SK-N-SH (cell line): ENCODE measurements at regions not wholly inside any gene's neighbourhood (a gene's known extent, or its start where the extent isn't known, plus 50 kb on each side); places are given as distances from the start of the nearest gene placed in this dataset.

Source experiments
- CTCF ChIA-PET: fragments of 300-600, 350-600 bp; formaldehyde crosslinking; extraction: SDS; loops from one replicate; lab custom pipeline; 2021; lab: Yijun Ruan, JAX
- POLR2A ChIA-PET: fragments of 350-600 bp; sonication (Branson Sonifier 250); formaldehyde crosslinking; extraction: SDS; loops from one replicate; lab custom pipeline; 2020; ENCODE audit warnings: antibody characterized with exemption, inconsistent platforms; lab: Yijun Ruan, JAX
- DNase-seq: peaks from one replicate; pipeline ENCODE4 v3.0.0; 2012
- H2AFZ ChIP-seq: fragments of 200-600 bp; sonication (generic); 2 replicates; pipeline ENCODE4 v1.8.1; 2016; ENCODE audit warnings: antibody characterized with exemption, mild to moderate bottlenecking, low read depth
- H3F3A ChIP-seq: fragments of 200-600 bp; sonication (generic); replicated peaks from 2 replicates; pipeline ENCODE3; 2016; ENCODE audit warnings: antibody characterized with exemption, mild to moderate bottlenecking; ENCODE audit not compliant: insufficient read depth
- H3K27ac ChIP-seq, 2 experiments: fragments of 200-500 bp in 1 of 2; fragments of 200-600 bp in 1 of 2; sonication (Bioruptor generic) in 1 of 2; sonication (generic), shearing (Covaris generic) in 1 of 2; 2 replicates each; pipeline versions ENCODE4 v1.5.1 to v1.6.1; 2014 to 2016; ENCODE audit warnings: low read depth in 2 of 2, inconsistent platforms in 1 of 2, low read length in 1 of 2, mild to moderate bottlenecking in 1 of 2, mixed read lengths in 1 of 2
- H3K27me3 ChIP-seq: fragments of 200-600 bp; sonication (generic), shearing (Covaris generic); 2 replicates; pipeline ENCODE4 v1.6.1; 2016; ENCODE audit warnings: mixed run types; ENCODE audit not compliant: insufficient read depth
- H3K36me3 ChIP-seq, 2 experiments: fragments of 200-500 bp in 1 of 2; fragments of 200-600 bp in 1 of 2; sonication (Bioruptor generic) in 1 of 2; sonication (generic) in 1 of 2; replicated peaks in 1 of 2; 2 replicates each; pipeline versions ENCODE3 to v1.5.1; 2014 to 2016; ENCODE audit warnings: low read length in 1 of 2, mild to moderate bottlenecking in 1 of 2; ENCODE audit not compliant: insufficient read depth in 2 of 2, control insufficient read depth in 1 of 2
- H3K4me1 ChIP-seq, 2 experiments: fragments of 200-500 bp in 1 of 2; fragments of 200-600 bp in 1 of 2; sonication (Bioruptor generic) in 1 of 2; sonication (generic), shearing (Covaris generic) in 1 of 2; 2 replicates each; pipeline versions ENCODE4 v1.5.1 to v1.6.1; 2014 to 2016; ENCODE audit warnings: low read depth in 1 of 2, low read length in 1 of 2, mixed run types in 1 of 2; ENCODE audit not compliant: insufficient read depth in 2 of 2, control insufficient read depth in 1 of 2
- H3K4me2 ChIP-seq: fragments of 200-600 bp; sonication (generic), shearing (Covaris generic); 2 replicates; pipeline ENCODE4 v1.6.1; 2017; ENCODE audit warnings: mixed run types
- H3K4me3 ChIP-seq, 2 experiments: fragments of 200-500 bp in 1 of 2; fragments of 200-600 bp in 1 of 2; sonication (Bioruptor generic) in 1 of 2; sonication (generic), shearing (Covaris generic) in 1 of 2; 2 replicates each; pipeline versions ENCODE4 v1.5.1 to v1.8.1; 2014 to 2016; ENCODE audit warnings: low read depth in 2 of 2, inconsistent platforms in 1 of 2, low read length in 1 of 2, mild to moderate bottlenecking in 1 of 2, mixed read lengths in 1 of 2, moderate library complexity in 1 of 2
- H3K79me2 ChIP-seq: fragments of 200-600 bp; sonication (generic); 2 replicates; pipeline ENCODE4 v1.8.1; 2017; ENCODE audit warnings: mild to moderate bottlenecking; ENCODE audit not compliant: insufficient read depth
- H3K9ac ChIP-seq: fragments of 200-600 bp; sonication (generic); 2 replicates; pipeline ENCODE4 v1.6.1; 2017; ENCODE audit warnings: mixed run types
- H3K9me2 ChIP-seq: fragments of 200-600 bp; sonication (generic); 2 replicates; pipeline ENCODE4 v1.6.1; 2017; ENCODE audit warnings: mixed run types
- H3K9me3 ChIP-seq: fragments of 200-600 bp; sonication (generic); 2 replicates; pipeline ENCODE4 v1.6.1; 2017; ENCODE audit warnings: mixed run types, mild to moderate bottlenecking, moderate library complexity
- H4K20me1 ChIP-seq: fragments of 200-600 bp; sonication (generic); 2 replicates; pipeline ENCODE4 v1.6.1; 2017; ENCODE audit warnings: mild to moderate bottlenecking, mixed run types; ENCODE audit not compliant: insufficient read depth
- EP300 ChIP-seq, 2 experiments: IDR thresholded peaks; 2 replicates each; pipeline versions ENCODE4 v1.4.0 to v1.6.1; 2012; ENCODE audit warnings: borderline replicate concordance in 1 of 2, low read depth in 1 of 2, low read length in 1 of 2
- FOSL2 ChIP-seq: IDR thresholded peaks from 2 replicates; pipeline ENCODE4 v1.4.0; 2012; ENCODE audit warnings: low read depth, mild to moderate bottlenecking, moderate library complexity, borderline replicate concordance
- JUND ChIP-seq: IDR thresholded peaks from 2 replicates; pipeline ENCODE4 v1.4.0; 2012
- NRF1 ChIP-seq: IDR thresholded peaks from 2 replicates; pipeline ENCODE4 v1.6.1; 2012; ENCODE audit warnings: low read depth, mild to moderate bottlenecking, low read length
- POLR2AphosphoS5 ChIP-seq: IDR thresholded peaks from 2 replicates; pipeline ENCODE4 v1.6.1; 2012; ENCODE audit warnings: low read depth, low read length
- RCOR1 ChIP-seq: fragments of 150-350 bp; IDR thresholded peaks from 2 replicates; pipeline ENCODE4 v1.6.1; 2017; ENCODE audit warnings: antibody characterized with exemption, low read length
- RXRA ChIP-seq: IDR thresholded peaks from 2 replicates; pipeline ENCODE4 v1.4.0; 2012; ENCODE audit warnings: low read depth, mild to moderate bottlenecking, borderline replicate concordance
- SMC3 ChIP-seq: IDR thresholded peaks from 2 replicates; pipeline ENCODE4 v1.6.1; 2012; ENCODE audit warnings: low read depth, low read length, improper control_type of control experiment
- TCF12 ChIP-seq: IDR thresholded peaks from 2 replicates; pipeline ENCODE4 v1.4.0; 2012
- TEAD4 ChIP-seq: IDR thresholded peaks from 2 replicates; pipeline ENCODE4 v1.4.0; 2012; ENCODE audit warnings: mild to moderate bottlenecking, borderline replicate concordance; ENCODE audit not compliant: insufficient read depth
- WGBS: methylation state at CpG from one replicate; pipeline ENCODE4 v1.1.6; 2017; ENCODE audit warnings: low lambda C conversion rate; 5-methylcytosine and 5-hydroxymethylcytosine counted together
- TF ChIP-seq, protein P1 (sequence below): fragments of 150-350 bp; IDR thresholded peaks from 2 replicates; pipeline ENCODE4 v1.6.1; 2016; ENCODE audit warnings: mild to moderate bottlenecking, low read depth, low read length
- TF ChIP-seq, protein P2 (sequence below): fragments of 200-600 bp; sonication (generic); IDR thresholded peaks from 2 replicates; pipeline ENCODE4 v1.6.1; 2017; ENCODE audit warnings: antibody characterized with exemption, mild to moderate bottlenecking, moderate library complexity
- TF ChIP-seq, protein P3 (sequence below): fragments of 150-350 bp; IDR thresholded peaks from 2 replicates; pipeline ENCODE4 v1.6.1; 2017; ENCODE audit warnings: antibody characterized with exemption, low read length, low read depth, borderline replicate concordance
- TF ChIP-seq, protein P4 (sequence below): IDR thresholded peaks from 2 replicates; pipeline ENCODE4 v1.4.0; 2012; ENCODE audit warnings: low read depth

DNA sequence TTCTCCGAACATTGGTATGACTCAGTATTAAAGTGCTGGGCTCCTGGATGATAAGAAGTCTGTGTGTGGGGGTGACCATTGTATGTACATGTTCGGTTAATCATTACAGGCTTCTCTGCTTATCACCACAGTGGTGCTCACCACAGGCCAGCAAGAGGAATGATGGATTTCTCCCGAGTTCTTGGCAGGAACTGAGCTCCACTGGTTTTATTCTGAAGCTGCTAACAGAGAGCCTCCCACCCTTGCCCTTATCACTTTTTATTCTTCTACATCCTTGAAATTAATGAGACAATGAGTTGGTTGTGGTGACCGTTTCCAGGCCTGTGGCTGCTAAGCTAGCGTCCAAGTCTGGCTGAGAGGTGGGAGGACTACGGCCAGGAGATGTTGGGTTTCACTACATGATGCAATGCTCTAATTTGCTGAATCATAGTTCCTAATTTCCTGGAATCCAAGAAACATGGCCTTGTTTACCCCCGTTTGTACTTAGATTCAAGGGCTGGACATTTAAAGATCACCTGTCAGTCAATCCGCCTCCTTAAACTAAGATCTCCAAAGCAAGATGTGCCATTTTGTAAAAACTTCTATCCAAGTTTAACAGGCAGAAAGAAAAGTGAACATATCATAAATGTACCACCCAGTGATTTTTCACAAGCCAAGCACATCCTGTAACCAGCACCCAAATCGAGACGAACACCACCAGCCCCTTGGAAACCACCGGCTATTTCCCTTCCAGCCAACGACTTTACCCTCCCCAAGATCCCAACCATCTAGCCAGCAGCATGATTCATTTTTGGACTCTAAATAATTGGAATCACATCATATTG is 172.5 kb downstream of the FOXA2 start:
- 1% methylated on average over 12 of the region's 12 CpGs for WGBS
- Histone ChIP-seq H4K20me1 (no peaks in the 10 kb centered on the region), H3K27ac (no peak overlapping the region), H3K27me3 (peaks cover 15% of the 10 kb centered on the region; the same call in 1 of the 2 replicates), H3K79me2 (no peaks in the 10 kb centered on the region), H3K36me3 (no peaks in the 10 kb centered on the region), H3F3A (no peaks in the 10 kb centered on the region), H3K9me2 (no peaks in the 10 kb centered on the region), H3K9ac (no peak overlapping the region), H3K4me1 (no peaks in the 10 kb centered on the region), H3K9me3 (no peaks in the 10 kb centered on the region), H3K4me3 (no peak overlapping the region), H3K4me2 (no peak overlapping the region), H2AFZ (no peak overlapping the region)
- TF ChIP-seq, protein P1, sequence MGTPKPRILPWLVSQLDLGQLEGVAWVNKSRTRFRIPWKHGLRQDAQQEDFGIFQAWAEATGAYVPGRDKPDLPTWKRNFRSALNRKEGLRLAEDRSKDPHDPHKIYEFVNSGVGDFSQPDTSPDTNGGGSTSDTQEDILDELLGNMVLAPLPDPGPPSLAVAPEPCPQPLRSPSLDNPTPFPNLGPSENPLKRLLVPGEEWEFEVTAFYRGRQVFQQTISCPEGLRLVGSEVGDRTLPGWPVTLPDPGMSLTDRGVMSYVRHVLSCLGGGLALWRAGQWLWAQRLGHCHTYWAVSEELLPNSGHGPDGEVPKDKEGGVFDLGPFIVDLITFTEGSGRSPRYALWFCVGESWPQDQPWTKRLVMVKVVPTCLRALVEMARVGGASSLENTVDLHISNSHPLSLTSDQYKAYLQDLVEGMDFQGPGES = no peak
- TF ChIP-seq SMC3 (no peak), JUND (no peak), POLR2AphosphoS5 (no peak), RCOR1 (no peak), EP300 (IDR thresholded peaks at IDR 0.05; ENCODE audit: borderline replicate concordance in 1 of 2, low read depth in 1 of 2, low read length in 1 of 2) (no peak), TEAD4 (no peak), NRF1 (no peak), RXRA (no peak), FOSL2 (no peak), TCF12 (no peak)
- TF ChIP-seq, protein P2, sequence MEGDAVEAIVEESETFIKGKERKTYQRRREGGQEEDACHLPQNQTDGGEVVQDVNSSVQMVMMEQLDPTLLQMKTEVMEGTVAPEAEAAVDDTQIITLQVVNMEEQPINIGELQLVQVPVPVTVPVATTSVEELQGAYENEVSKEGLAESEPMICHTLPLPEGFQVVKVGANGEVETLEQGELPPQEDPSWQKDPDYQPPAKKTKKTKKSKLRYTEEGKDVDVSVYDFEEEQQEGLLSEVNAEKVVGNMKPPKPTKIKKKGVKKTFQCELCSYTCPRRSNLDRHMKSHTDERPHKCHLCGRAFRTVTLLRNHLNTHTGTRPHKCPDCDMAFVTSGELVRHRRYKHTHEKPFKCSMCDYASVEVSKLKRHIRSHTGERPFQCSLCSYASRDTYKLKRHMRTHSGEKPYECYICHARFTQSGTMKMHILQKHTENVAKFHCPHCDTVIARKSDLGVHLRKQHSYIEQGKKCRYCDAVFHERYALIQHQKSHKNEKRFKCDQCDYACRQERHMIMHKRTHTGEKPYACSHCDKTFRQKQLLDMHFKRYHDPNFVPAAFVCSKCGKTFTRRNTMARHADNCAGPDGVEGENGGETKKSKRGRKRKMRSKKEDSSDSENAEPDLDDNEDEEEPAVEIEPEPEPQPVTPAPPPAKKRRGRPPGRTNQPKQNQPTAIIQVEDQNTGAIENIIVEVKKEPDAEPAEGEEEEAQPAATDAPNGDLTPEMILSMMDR = no peak
- TF ChIP-seq, protein P3, sequence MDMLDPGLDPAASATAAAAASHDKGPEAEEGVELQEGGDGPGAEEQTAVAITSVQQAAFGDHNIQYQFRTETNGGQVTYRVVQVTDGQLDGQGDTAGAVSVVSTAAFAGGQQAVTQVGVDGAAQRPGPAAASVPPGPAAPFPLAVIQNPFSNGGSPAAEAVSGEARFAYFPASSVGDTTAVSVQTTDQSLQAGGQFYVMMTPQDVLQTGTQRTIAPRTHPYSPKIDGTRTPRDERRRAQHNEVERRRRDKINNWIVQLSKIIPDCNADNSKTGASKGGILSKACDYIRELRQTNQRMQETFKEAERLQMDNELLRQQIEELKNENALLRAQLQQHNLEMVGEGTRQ = no peak
- TF ChIP-seq, protein P4, sequence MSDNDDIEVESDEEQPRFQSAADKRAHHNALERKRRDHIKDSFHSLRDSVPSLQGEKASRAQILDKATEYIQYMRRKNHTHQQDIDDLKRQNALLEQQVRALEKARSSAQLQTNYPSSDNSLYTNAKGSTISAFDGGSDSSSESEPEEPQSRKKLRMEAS = no peak
- DNase-seq = no peak
- ChIA-PET CTCF (interaction anchor here (1.2 kb wide), 1 partner anchor 41 kb away, joined by 3 read pairs; no protein-coding TSS in a partner anchor), POLR2A (no interaction called here)
